Activated T-helper 2 cell treated with anti-CD3 and anti-CD28 coated beads, Interferon-gamma antibody, Interleukin-2, Interleukin-4, amounts not matched to agents 10 μg/mL and 5 μg/mL and 100 μg/mL, durations not matched to agents 14 hours and 24 hours and 36 hours (primary cell): ENCODE measurements at regions not wholly inside any gene's neighbourhood (a gene's known extent, or its start where the extent isn't known, plus 50 kb on each side); places are given as distances from the start of the nearest gene placed in this dataset.

Experiments
- DNase-seq: peaks from one replicate; pipeline ENCODE4 v3.0.0; 2021; ENCODE audit warnings: low spot score
- H3K27ac Mint-ChIP-seq: one replicate; pipeline ENCODE4 v1.8.0; 2021; ENCODE audit warnings: mixed read lengths
- H3K27me3 Mint-ChIP-seq: one replicate; pipeline ENCODE4 v1.8.0; 2021; ENCODE audit warnings: low read depth, mixed read lengths
- H3K36me3 Mint-ChIP-seq: one replicate; pipeline ENCODE4 v1.8.0; 2021; ENCODE audit warnings: low read depth, mixed read lengths
- H3K4me1 Mint-ChIP-seq: one replicate; pipeline ENCODE4 v1.8.0; 2021; ENCODE audit warnings: low read depth, mixed read lengths
- H3K4me3 Mint-ChIP-seq: one replicate; pipeline ENCODE4 v1.8.0; 2021; ENCODE audit warnings: low read depth, mild to moderate bottlenecking, moderate library complexity, mixed read lengths
- H3K9me3 Mint-ChIP-seq: one replicate; pipeline ENCODE4 v1.8.0; 2021; ENCODE audit warnings: mixed read lengths
- intact Hi-C: fragments of 100-400 bp; cut with micrococcal nuclease; formaldehyde crosslinking; loops from one replicate; pipeline ENCODE4 v1.15.1; 2023

GRCh38 chr22:47563406-47564157, 801.1 kb downstream of the TBC1D22A start:
- H3K9me3 Mint-ChIP-seq = no peaks in the 10 kb centered on the region
- no peak overlapping the region for H3K4me3 Mint-ChIP-seq
- no peak overlapping the region for H3K27ac Mint-ChIP-seq
- no peaks in the 10 kb centered on the region for H3K4me1 Mint-ChIP-seq
- no peaks in the 10 kb centered on the region for H3K27me3 Mint-ChIP-seq
- H3K36me3 Mint-ChIP-seq = no peaks in the 10 kb centered on the region
- intact Hi-C loops = no loop called here
- no peak for DNase-seq

GRCh38 chr22:47561766-47562165, 799.3 kb downstream of the TBC1D22A start:
- Mint-ChIP-seq H3K4me3 (no peak overlapping the region), H3K36me3 (no peaks in the 10 kb centered on the region), H3K9me3 (no peaks in the 10 kb centered on the region), H3K27ac (no peak overlapping the region), H3K27me3 (no peaks in the 10 kb centered on the region), H3K4me1 (no peaks in the 10 kb centered on the region)
- DNase-seq = no peak
- intact Hi-C loops = no loop called here

- Mint-ChIP-seq H3K4me3 (no peak overlapping the region), H3K27ac (no peak overlapping the region), H3K4me1 (no peaks in the 10 kb centered on the region), H3K36me3 (no peaks in the 10 kb centered on the region), H3K27me3 (no peaks in the 10 kb centered on the region), H3K9me3 (no peaks in the 10 kb centered on the region)
- no peak for DNase-seq
- intact Hi-C loops = no loop called here
These were observed 798.7 kb downstream of the TBC1D22A start for GRCh38 chr22:47561115-47561675.

GRCh38 chr22:47558828-47559700, 796.6 kb downstream of the TBC1D22A start:
- Mint-ChIP-seq H3K27me3 (no peaks in the 10 kb centered on the region), H3K4me1 (no peaks in the 10 kb centered on the region), H3K36me3 (no peaks in the 10 kb centered on the region), H3K27ac (no peak overlapping the region), H3K9me3 (no peaks in the 10 kb centered on the region), H3K4me3 (no peak overlapping the region)
- intact Hi-C loops = no loop called here
- DNase-seq = no peak

- no peak for DNase-seq
- no peak overlapping the region for H3K4me3 Mint-ChIP-seq
- H3K27ac Mint-ChIP-seq = no peak overlapping the region
- intact Hi-C loops = no loop called here
- H3K36me3 Mint-ChIP-seq = no peaks in the 10 kb centered on the region
- H3K4me1 Mint-ChIP-seq = no peaks in the 10 kb centered on the region
- no peaks in the 10 kb centered on the region for H3K27me3 Mint-ChIP-seq
- H3K9me3 Mint-ChIP-seq = no peaks in the 10 kb centered on the region
These were observed 794.0 kb downstream of the TBC1D22A start for GRCh38 chr22:47556473-47556872.

- Mint-ChIP-seq H3K27ac (no peak overlapping the region), H3K27me3 (no peaks in the 10 kb centered on the region), H3K4me1 (no peaks in the 10 kb centered on the region), H3K9me3 (no peaks in the 10 kb centered on the region), H3K4me3 (no peak overlapping the region), H3K36me3 (no peaks in the 10 kb centered on the region)
- intact Hi-C loops = no loop called here
- no peak for DNase-seq
These were observed 791.0 kb downstream of the TBC1D22A start for GRCh38 chr22:47553436-47553835.

GRCh38 chr22:47552541-47553205, 790.2 kb downstream of the TBC1D22A start:
- no peaks in the 10 kb centered on the region for H3K9me3 Mint-ChIP-seq
- H3K4me1 Mint-ChIP-seq = no peaks in the 10 kb centered on the region
- H3K36me3 Mint-ChIP-seq = no peaks in the 10 kb centered on the region
- no peak overlapping the region for H3K27ac Mint-ChIP-seq
- H3K27me3 Mint-ChIP-seq = no peaks in the 10 kb centered on the region
- H3K4me3 Mint-ChIP-seq = no peak overlapping the region
- DNase-seq = no peak
- intact Hi-C loops = no loop called here

GRCh38 chr22:47552024-47552423, 789.6 kb downstream of the TBC1D22A start:
- DNase-seq = no peak
- no peaks in the 10 kb centered on the region for H3K27me3 Mint-ChIP-seq
- no peak overlapping the region for H3K27ac Mint-ChIP-seq
- H3K9me3 Mint-ChIP-seq = no peaks in the 10 kb centered on the region
- H3K4me3 Mint-ChIP-seq = no peak overlapping the region
- no peaks in the 10 kb centered on the region for H3K36me3 Mint-ChIP-seq
- intact Hi-C loops = no loop called here
- no peaks in the 10 kb centered on the region for H3K4me1 Mint-ChIP-seq

GRCh38 chr22:47551431-47551775, 789.0 kb downstream of the TBC1D22A start:
- Mint-ChIP-seq H3K27ac (no peak overlapping the region), H3K4me1 (no peaks in the 10 kb centered on the region), H3K36me3 (no peaks in the 10 kb centered on the region), H3K27me3 (no peaks in the 10 kb centered on the region), H3K9me3 (no peaks in the 10 kb centered on the region), H3K4me3 (no peak overlapping the region)
- intact Hi-C loops = no loop called here
- DNase-seq = no peak

- intact Hi-C loops = no loop called here
- no peak for DNase-seq
- no peaks in the 10 kb centered on the region for H3K27me3 Mint-ChIP-seq
- H3K36me3 Mint-ChIP-seq = no peaks in the 10 kb centered on the region
- no peak overlapping the region for H3K27ac Mint-ChIP-seq
- no peak overlapping the region for H3K4me3 Mint-ChIP-seq
- H3K4me1 Mint-ChIP-seq = no peaks in the 10 kb centered on the region
- H3K9me3 Mint-ChIP-seq = no peaks in the 10 kb centered on the region
These were observed 788.3 kb downstream of the TBC1D22A start for GRCh38 chr22:47550524-47551430.

GRCh38 chr22:47549741-47550340, 787.4 kb downstream of the TBC1D22A start:
- Mint-ChIP-seq H3K4me3 (no peak overlapping the region), H3K27ac (no peak overlapping the region), H3K27me3 (no peaks in the 10 kb centered on the region), H3K9me3 (no peaks in the 10 kb centered on the region), H3K4me1 (no peaks in the 10 kb centered on the region), H3K36me3 (no peaks in the 10 kb centered on the region)
- intact Hi-C loops = no loop called here
- DNase-seq = no peak
